ENCODE measurements at regions not wholly inside any gene's neighbourhood (a gene's known extent, or its start where the extent isn't known, plus 50 kb on each side); places are given as distances from the start of the nearest gene placed in this dataset.

- TF ChIP-seq EZH2 (IDR thresholded peaks at IDR 0.05; ENCODE audit: low read length): no peak
- TF ChIP-seq, protein P1, sequence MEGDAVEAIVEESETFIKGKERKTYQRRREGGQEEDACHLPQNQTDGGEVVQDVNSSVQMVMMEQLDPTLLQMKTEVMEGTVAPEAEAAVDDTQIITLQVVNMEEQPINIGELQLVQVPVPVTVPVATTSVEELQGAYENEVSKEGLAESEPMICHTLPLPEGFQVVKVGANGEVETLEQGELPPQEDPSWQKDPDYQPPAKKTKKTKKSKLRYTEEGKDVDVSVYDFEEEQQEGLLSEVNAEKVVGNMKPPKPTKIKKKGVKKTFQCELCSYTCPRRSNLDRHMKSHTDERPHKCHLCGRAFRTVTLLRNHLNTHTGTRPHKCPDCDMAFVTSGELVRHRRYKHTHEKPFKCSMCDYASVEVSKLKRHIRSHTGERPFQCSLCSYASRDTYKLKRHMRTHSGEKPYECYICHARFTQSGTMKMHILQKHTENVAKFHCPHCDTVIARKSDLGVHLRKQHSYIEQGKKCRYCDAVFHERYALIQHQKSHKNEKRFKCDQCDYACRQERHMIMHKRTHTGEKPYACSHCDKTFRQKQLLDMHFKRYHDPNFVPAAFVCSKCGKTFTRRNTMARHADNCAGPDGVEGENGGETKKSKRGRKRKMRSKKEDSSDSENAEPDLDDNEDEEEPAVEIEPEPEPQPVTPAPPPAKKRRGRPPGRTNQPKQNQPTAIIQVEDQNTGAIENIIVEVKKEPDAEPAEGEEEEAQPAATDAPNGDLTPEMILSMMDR (optimal IDR thresholded peaks at IDR 0.05 in 1 of 3, IDR thresholded peaks at IDR 0.05 in 1 of 3, conservative IDR thresholded peaks at IDR 0.05 in 1 of 3; ENCODE audit: extremely low read depth in 1 of 3, insufficient read depth in 2 of 3, low read length in 3 of 3): no peak
- H3K9ac ChIP-seq (ENCODE audit: control insufficient read depth, extremely low read depth, insufficient read depth, low read length): no peak overlapping the region
- no peak overlapping the region for H3K4me3 ChIP-seq (ENCODE audit: control insufficient read depth in 2 of 3, extremely low read depth in 1 of 3, insufficient read depth in 2 of 3, low read depth in 1 of 3, low read length in 3 of 3)
- no peaks in the 10 kb centered on the region for H3K27me3 ChIP-seq (ENCODE audit: control insufficient read depth, extremely low read depth, insufficient read depth, low read length)
- H3K9me3 ChIP-seq (ENCODE audit: control insufficient read depth, low read depth, low read length): no peaks in the 10 kb centered on the region
- dilution Hi-C loops (cut with MboI; ENCODE audit: extremely low pct_ligation_motif_present, low sequenced_read_pairs): no loop called here
- H3K79me2 ChIP-seq (ENCODE audit: control insufficient read depth, insufficient read depth, low read length): no peaks in the 10 kb centered on the region
- no peaks in the 10 kb centered on the region for H3K36me3 ChIP-seq (ENCODE audit: control insufficient read depth in 2 of 2, extremely low read depth in 1 of 2, insufficient read depth in 2 of 2, low read length in 2 of 2)
- no peaks in the 10 kb centered on the region for H3K4me1 ChIP-seq (ENCODE audit: control insufficient read depth, extremely low read depth, insufficient read depth, low read length)
- no peak overlapping the region for H3K27ac ChIP-seq (ENCODE audit: control insufficient read depth, insufficient read depth, low read length)
- no peak for FAIRE-seq
- no peak for DNase-seq (ENCODE audit: low read depth, low spot score)
- H3K4me2 ChIP-seq (ENCODE audit: control insufficient read depth, extremely low read depth, insufficient read depth, low read depth, low read length): no peak overlapping the region
- no peaks in the 10 kb centered on the region for H3K9me1 ChIP-seq (ENCODE audit: control insufficient read depth, extremely low read depth, insufficient read depth, low read length)
- H4K20me1 ChIP-seq (ENCODE audit: control insufficient read depth, extremely low read depth, insufficient read depth, low read length): no peaks in the 10 kb centered on the region
- H2AFZ ChIP-seq (ENCODE audit: control insufficient read depth, low read length): no peak overlapping the region
These were observed 121.4 kb upstream of the CEP162 start for GRCh38 chr6:84348801-84349200.

- FAIRE-seq (no peak), DNase-seq (ENCODE audit: low read depth, low spot score) (no peak)
- no peaks in the 10 kb centered on the region for H3K9me1 ChIP-seq (ENCODE audit: control insufficient read depth, extremely low read depth, insufficient read depth, low read length)
- H3K27ac ChIP-seq (ENCODE audit: control insufficient read depth, insufficient read depth, low read length): no peak overlapping the region
- TF ChIP-seq, protein P1 (optimal IDR thresholded peaks at IDR 0.05 in 1 of 3, IDR thresholded peaks at IDR 0.05 in 1 of 3, conservative IDR thresholded peaks at IDR 0.05 in 1 of 3; ENCODE audit: extremely low read depth in 1 of 3, insufficient read depth in 2 of 3, low read length in 3 of 3): peak in 1 of 3 experiments; percentile 19
- TF ChIP-seq EZH2 (IDR thresholded peaks at IDR 0.05; ENCODE audit: low read length): no peak
- no peak overlapping the region for H2AFZ ChIP-seq (ENCODE audit: control insufficient read depth, low read length)
- H4K20me1 ChIP-seq (ENCODE audit: control insufficient read depth, extremely low read depth, insufficient read depth, low read length): no peaks in the 10 kb centered on the region
- H3K27me3 ChIP-seq (ENCODE audit: control insufficient read depth, extremely low read depth, insufficient read depth, low read length): no peaks in the 10 kb centered on the region
- no peaks in the 10 kb centered on the region for H3K36me3 ChIP-seq (ENCODE audit: control insufficient read depth in 2 of 2, extremely low read depth in 1 of 2, insufficient read depth in 2 of 2, low read length in 2 of 2)
- H3K4me1 ChIP-seq (ENCODE audit: control insufficient read depth, extremely low read depth, insufficient read depth, low read length): no peaks in the 10 kb centered on the region
- no peaks in the 10 kb centered on the region for H3K79me2 ChIP-seq (ENCODE audit: control insufficient read depth, insufficient read depth, low read length)
- no peak overlapping the region for H3K4me2 ChIP-seq (ENCODE audit: control insufficient read depth, extremely low read depth, insufficient read depth, low read depth, low read length)
- H3K4me3 ChIP-seq (ENCODE audit: control insufficient read depth in 2 of 3, extremely low read depth in 1 of 3, insufficient read depth in 2 of 3, low read depth in 1 of 3, low read length in 3 of 3): no peak overlapping the region
- no peaks in the 10 kb centered on the region for H3K9me3 ChIP-seq (ENCODE audit: control insufficient read depth, low read depth, low read length)
- no peak overlapping the region for H3K9ac ChIP-seq (ENCODE audit: control insufficient read depth, extremely low read depth, insufficient read depth, low read length)
- dilution Hi-C loops (cut with MboI; ENCODE audit: extremely low pct_ligation_motif_present, low sequenced_read_pairs): no loop called here
These were observed 118.9 kb upstream of the CEP162 start for GRCh38 chr6:84346372-84346771.

All from keratinocyte (primary cell).